K562 (cell line): ENCODE measurements at regions not wholly inside any gene's neighbourhood (a gene's known extent, or its start where the extent isn't known, plus 50 kb on each side); places are given as distances from the start of the nearest gene placed in this dataset.

Experiments
- ATAC-seq: fragments of 200-7000 bp; cut with Tn5 transposase; 3 replicates; pipeline ENCODE4 v1.9.1; 2020; ENCODE audit warnings: moderate library complexity
- BruUV-seq: library from RNA; stranded (reverse); fragments of 400-500 nt; replicated peaks from 2 replicates; lab custom pipeline; 2021; lab: Mats Ljungman, UMichigan
- CTCF ChIA-PET: fragments of 300-600 bp; formaldehyde crosslinking; extraction: SDS; loops from one replicate; lab custom pipeline; 2021; ENCODE audit warnings: low intra/inter-chr PET ratio; lab: Yijun Ruan, JAX
- POLR2A ChIA-PET: fragments of 300-600, 350-650 bp; sonication (Branson Sonifier 250); formaldehyde crosslinking; extraction: SDS; loops from one replicate; lab custom pipeline; 2021; ENCODE audit warnings: antibody characterized with exemption, inconsistent platforms; lab: Yijun Ruan, JAX
- DNase-seq, 4 experiments: peaks; one replicate each; pipeline versions ENCODE4 v3.0.0 to v3.0.0-alpha.2; 2011 to 2018; ENCODE audit warnings: low spot score in 3 of 4, mixed read lengths in 3 of 4; ENCODE audit errors: extremely low read depth in 1 of 4
- FAIRE-seq: peaks from 2 replicates; lab custom pipeline; 2011; peaks lifted over from hg19 to GRCh38; lab: Jason Lieb, UNC
- H2AFZ ChIP-seq: 2 replicates; pipeline ENCODE4 v1.6.0; 2011; ENCODE audit warnings: low read depth, low read length, control low read depth, inconsistent platforms
- H3K27ac ChIP-seq: fragments of 200-600 bp; 3 replicates; pipeline ENCODE4 v1.8.0; 2011; ENCODE audit warnings: low read depth, mild to moderate bottlenecking, control low read depth, inconsistent platforms, low read length, moderate library complexity, mixed read lengths; ENCODE audit errors: extremely low read depth
- H3K27me3 ChIP-seq, 2 experiments: fragments of 300-600 bp in 1 of 2; 2 replicates in 1 of 2; 3 replicates in 1 of 2; pipeline versions ENCODE4 v1.6.0 to v1.8.0; 2011; ENCODE audit warnings: inconsistent platforms in 2 of 2, low read length in 2 of 2, mild to moderate bottlenecking in 1 of 2, mixed read lengths in 1 of 2, moderate library complexity in 1 of 2; ENCODE audit not compliant: control insufficient read depth in 2 of 2, insufficient read depth in 2 of 2
- H3K36me3 ChIP-seq: fragments of 300-600 bp; 3 replicates; pipeline ENCODE4 v1.8.0; 2011; ENCODE audit warnings: mild to moderate bottlenecking, low read length, inconsistent platforms; ENCODE audit not compliant: control insufficient read depth, insufficient read depth
- H3K4me1 ChIP-seq, 2 experiments: fragments of 200-600 bp in 1 of 2; replicated peaks in 1 of 2; 2 replicates in 1 of 2; 3 replicates in 1 of 2; pipeline versions ENCODE4 v1.5.1 to v1.8.0; 2011; ENCODE audit warnings: inconsistent platforms in 2 of 2, low read length in 2 of 2, mild to moderate bottlenecking in 1 of 2, mixed read lengths in 1 of 2, moderate library complexity in 1 of 2; ENCODE audit not compliant: control insufficient read depth in 2 of 2, insufficient read depth in 2 of 2
- H3K4me2 ChIP-seq: 2 replicates; pipeline ENCODE4 v1.6.1; 2011; ENCODE audit warnings: low read length, control low read depth, inconsistent platforms, mixed read lengths; ENCODE audit not compliant: insufficient read depth
- H3K4me3 ChIP-seq: fragments of 200-600 bp; sonication (generic), shearing (Covaris generic); 2 replicates; pipeline ENCODE4 v1.5.1; 2016; ENCODE audit warnings: control low read depth, inconsistent platforms
- H3K79me2 ChIP-seq: fragments of 200-600 bp; 3 replicates; pipeline ENCODE4 v1.8.0; 2011; ENCODE audit warnings: low read length, inconsistent platforms; ENCODE audit not compliant: control insufficient read depth, insufficient read depth
- H3K9ac ChIP-seq, 2 experiments: 2 replicates each; pipeline versions ENCODE4 v1.6.0 to v1.6.1; 2011; ENCODE audit warnings: low read depth in 2 of 2, low read length in 2 of 2, control low read depth in 1 of 2, inconsistent platforms in 1 of 2, mild to moderate bottlenecking in 1 of 2, mixed read lengths in 1 of 2; ENCODE audit not compliant: insufficient read depth in 1 of 2
- H3K9me1 ChIP-seq: one replicate; pipeline ENCODE4 v1.6.0; 2011; ENCODE audit warnings: inconsistent platforms, mild to moderate bottlenecking, low read length, moderate library complexity; ENCODE audit not compliant: control insufficient read depth, insufficient read depth
- H3K9me3 ChIP-seq: replicated peaks from 2 replicates; pipeline ENCODE4 v1.5.1; 2011; ENCODE audit warnings: low read depth, low read length, inconsistent platforms; ENCODE audit not compliant: control insufficient read depth, insufficient read depth
- H4K20me1 ChIP-seq: replicated peaks from 2 replicates; pipeline ENCODE4 v1.6.1; 2011; ENCODE audit warnings: low read length, inconsistent platforms, mixed read lengths; ENCODE audit not compliant: control insufficient read depth, insufficient read depth
- CBX2 ChIP-seq: fragments of 200-600 bp; sonication (generic); IDR thresholded peaks from one replicate; pipeline ENCODE4 v1.6.1; 2012; ENCODE audit warnings: mild to moderate bottlenecking, low read length, inconsistent platforms; ENCODE audit not compliant: insufficient read depth, poor library complexity, severe bottlenecking
- FOXP1 ChIP-seq: sonication (generic); formaldehyde crosslinking; IDR thresholded peaks from 2 replicates; pipeline ENCODE4 v1.8.0; 2022; ENCODE audit warnings: mild to moderate bottlenecking, missing genetic modification reagents
- NRF1 ChIP-seq, 2 experiments: fragments of 450-650 bp; IDR thresholded peaks in 1 of 2; conservative IDR thresholded peaks in 1 of 2; 2 replicates each; pipeline ENCODE4 v1.6.1; 2014; ENCODE audit warnings: mild to moderate bottlenecking in 2 of 2
- RBM15 ChIP-seq: fragments of 200-400 bp; formaldehyde crosslinking; IDR thresholded peaks from 2 replicates; pipeline ENCODE4 v1.6.1; 2018; ENCODE audit warnings: mild to moderate bottlenecking, low read length, moderate library complexity; ENCODE audit not compliant: insufficient read depth
- ZNF449 ChIP-seq: fragments of 250-450 bp; sonication (Bioruptor Pico); IDR thresholded peaks from 2 replicates; pipeline ENCODE4 v1.8.0; 2022; ENCODE audit warnings: moderate library complexity, mild to moderate bottlenecking, inconsistent platforms
- ZNF75A ChIP-seq: fragments of 450-650 bp; formaldehyde crosslinking; IDR thresholded peaks from 2 replicates; pipeline ENCODE4 v1.4.0; 2020; ENCODE audit warnings: mild to moderate bottlenecking
- ZZZ3 ChIP-seq: fragments of 450-650 bp; IDR thresholded peaks from 2 replicates; pipeline ENCODE4 v1.6.1; 2016; ENCODE audit warnings: antibody characterized with exemption, mild to moderate bottlenecking, moderate library complexity
- WGBS: fragments of 100-300 bp; shearing (Covaris generic); methylation state at CpG from one replicate; pipeline ENCODE4 v1.1.6; 2016; ENCODE audit warnings: low coverage, mixed read lengths; ENCODE audit not compliant: insufficient coverage; ENCODE audit errors: missing lambda C conversion rate; 5-methylcytosine and 5-hydroxymethylcytosine counted together
- in situ Hi-C: fragments of 300-500 bp; cut with MboI; formaldehyde crosslinking; loops from 4 replicates; pipeline ENCODE4 v1.15.0; 2018; ENCODE audit warnings: inconsistent platforms, mixed read lengths
- intact Hi-C: fragments of 100-400 bp; cut with micrococcal nuclease; formaldehyde crosslinking; loops from 2 replicates; pipeline ENCODE4 v1.14.2; 2022
- TF ChIP-seq, protein P1 (sequence below): fragments of 250-450 bp; sonication (Bioruptor Pico); IDR thresholded peaks from 2 replicates; pipeline ENCODE4 v1.4.0; 2020

DNA sequence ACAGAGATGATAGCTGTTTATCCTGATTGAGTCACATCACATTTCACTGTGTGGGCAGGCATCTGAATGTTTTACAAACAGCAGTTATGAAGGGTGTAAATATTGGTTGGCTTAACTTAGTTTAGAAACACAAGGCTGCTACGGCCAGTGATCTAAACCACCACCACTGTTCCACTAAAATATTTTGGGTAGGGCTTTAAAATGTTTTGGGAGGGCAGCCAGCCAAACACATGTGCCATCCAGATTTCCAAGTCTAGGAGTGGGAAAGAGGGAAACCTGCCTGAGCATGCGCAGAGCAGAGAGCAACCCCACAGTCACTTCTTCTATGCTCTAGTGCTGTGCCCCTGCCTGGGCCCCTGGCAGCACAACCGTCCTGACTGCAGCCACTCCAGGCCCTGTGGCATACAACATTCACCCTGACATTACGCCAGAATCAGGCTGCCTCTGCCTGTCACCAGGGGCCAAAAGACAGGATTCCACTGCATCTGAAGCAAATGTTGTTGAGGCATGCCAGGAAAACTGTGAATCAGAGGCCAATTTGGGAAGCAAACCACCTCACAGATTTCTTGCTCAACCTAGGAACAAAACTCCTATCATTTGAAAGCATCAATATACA lies 74.8 kb upstream of the COL5A2 start:
- FAIRE-seq, result no peak
- Histone ChIP-seq H3K27ac (no peak overlapping the region), H3K9ac (no peak overlapping the region), H3K4me3 (no peak overlapping the region), H3K36me3 (no peaks in the 10 kb centered on the region), H2AFZ (no peak overlapping the region), H3K4me2 (no peak overlapping the region), H3K4me1 (no peaks in the 10 kb centered on the region), H4K20me1 (no peaks in the 10 kb centered on the region), H3K27me3 (no peaks in the 10 kb centered on the region), H3K79me2 (no peaks in the 10 kb centered on the region), H3K9me1 (no peaks in the 10 kb centered on the region), H3K9me3 (no peaks in the 10 kb centered on the region)
- in situ Hi-C loops (no loop called here), intact Hi-C loops (no loop called here)
- TF ChIP-seq NRF1 (conservative IDR thresholded peaks at IDR 0.05 in 1 of 2, IDR thresholded peaks at IDR 0.05 in 1 of 2), result peak; percentile 76 to 81
- TF ChIP-seq CBX2, result no peak
- no peak for TF ChIP-seq ZZZ3
- CTCF ChIA-PET, result no interaction called here
- ATAC-seq, result no peak
- DNase-seq, result no peak
- POLR2A ChIA-PET, result no interaction called here
- BruUV-seq, result no TSS peak
- WGBS, result 0% methylated on average over 3 of the region's 4 CpGs

DNA sequence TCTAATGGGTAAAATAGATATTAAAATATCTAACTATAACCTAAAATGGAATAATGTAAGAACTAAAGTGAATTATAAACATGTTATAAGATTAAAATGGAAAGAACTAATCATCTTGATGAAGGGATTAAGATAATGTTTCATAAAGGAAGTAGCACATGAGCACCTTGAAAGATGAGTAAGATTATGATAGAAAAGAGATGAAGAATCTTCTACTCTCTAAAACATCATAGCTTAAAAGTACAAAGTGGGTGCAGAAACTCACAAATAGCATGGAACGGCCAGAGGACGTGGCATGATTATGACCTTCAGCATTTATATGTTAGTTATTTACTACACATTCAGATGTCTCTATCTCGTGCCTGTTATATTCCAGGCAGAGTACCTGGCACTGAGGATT lies 76.2 kb upstream of the COL5A2 start:
- no TSS peak for BruUV-seq
- Histone ChIP-seq H3K4me1 (no peaks in the 10 kb centered on the region), H3K4me2 (no peak overlapping the region), H3K79me2 (no peaks in the 10 kb centered on the region), H4K20me1 (no peaks in the 10 kb centered on the region), H3K36me3 (no peaks in the 10 kb centered on the region), H3K9me1 (no peaks in the 10 kb centered on the region), H3K27me3 (no peaks in the 10 kb centered on the region), H3K4me3 (no peak overlapping the region), H2AFZ (no peak overlapping the region), H3K9me3 (no peaks in the 10 kb centered on the region), H3K9ac (no peak overlapping the region), H3K27ac (no peak overlapping the region)
- no peak for ATAC-seq
- 0% methylated on average over 3 of the region's 3 CpGs for WGBS
- ChIA-PET CTCF (no interaction called here), POLR2A (no interaction called here)
- no peak for FAIRE-seq
- intact Hi-C loops, result no loop called here
- no peak for DNase-seq
- in situ Hi-C loops, result no loop called here
- TF ChIP-seq, protein P1, sequence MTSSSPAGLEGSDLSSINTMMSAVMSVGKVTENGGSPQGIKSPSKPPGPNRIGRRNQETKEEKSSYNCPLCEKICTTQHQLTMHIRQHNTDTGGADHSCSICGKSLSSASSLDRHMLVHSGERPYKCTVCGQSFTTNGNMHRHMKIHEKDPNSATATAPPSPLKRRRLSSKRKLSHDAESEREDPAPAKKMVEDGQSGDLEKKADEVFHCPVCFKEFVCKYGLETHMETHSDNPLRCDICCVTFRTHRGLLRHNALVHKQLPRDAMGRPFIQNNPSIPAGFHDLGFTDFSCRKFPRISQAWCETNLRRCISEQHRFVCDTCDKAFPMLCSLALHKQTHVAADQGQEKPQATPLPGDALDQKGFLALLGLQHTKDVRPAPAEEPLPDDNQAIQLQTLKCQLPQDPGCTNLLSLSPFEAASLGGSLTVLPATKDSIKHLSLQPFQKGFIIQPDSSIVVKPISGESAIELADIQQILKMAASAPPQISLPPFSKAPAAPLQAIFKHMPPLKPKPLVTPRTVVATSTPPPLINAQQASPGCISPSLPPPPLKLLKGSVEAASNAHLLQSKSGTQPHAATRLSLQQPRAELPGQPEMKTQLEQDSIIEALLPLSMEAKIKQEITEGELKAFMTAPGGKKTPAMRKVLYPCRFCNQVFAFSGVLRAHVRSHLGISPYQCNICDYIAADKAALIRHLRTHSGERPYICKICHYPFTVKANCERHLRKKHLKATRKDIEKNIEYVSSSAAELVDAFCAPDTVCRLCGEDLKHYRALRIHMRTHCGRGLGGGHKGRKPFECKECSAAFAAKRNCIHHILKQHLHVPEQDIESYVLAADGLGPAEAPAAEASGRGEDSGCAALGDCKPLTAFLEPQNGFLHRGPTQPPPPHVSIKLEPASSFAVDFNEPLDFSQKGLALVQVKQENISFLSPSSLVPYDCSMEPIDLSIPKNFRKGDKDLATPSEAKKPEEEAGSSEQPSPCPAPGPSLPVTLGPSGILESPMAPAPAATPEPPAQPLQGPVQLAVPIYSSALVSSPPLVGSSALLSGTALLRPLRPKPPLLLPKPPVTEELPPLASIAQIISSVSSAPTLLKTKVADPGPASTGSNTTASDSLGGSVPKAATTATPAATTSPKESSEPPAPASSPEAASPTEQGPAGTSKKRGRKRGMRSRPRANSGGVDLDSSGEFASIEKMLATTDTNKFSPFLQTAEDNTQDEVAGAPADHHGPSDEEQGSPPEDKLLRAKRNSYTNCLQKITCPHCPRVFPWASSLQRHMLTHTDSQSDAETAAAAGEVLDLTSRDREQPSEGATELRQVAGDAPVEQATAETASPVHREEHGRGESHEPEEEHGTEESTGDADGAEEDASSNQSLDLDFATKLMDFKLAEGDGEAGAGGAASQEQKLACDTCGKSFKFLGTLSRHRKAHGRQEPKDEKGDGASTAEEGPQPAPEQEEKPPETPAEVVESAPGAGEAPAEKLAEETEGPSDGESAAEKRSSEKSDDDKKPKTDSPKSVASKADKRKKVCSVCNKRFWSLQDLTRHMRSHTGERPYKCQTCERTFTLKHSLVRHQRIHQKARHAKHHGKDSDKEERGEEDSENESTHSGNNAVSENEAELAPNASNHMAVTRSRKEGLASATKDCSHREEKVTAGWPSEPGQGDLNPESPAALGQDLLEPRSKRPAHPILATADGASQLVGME (CRISPR knock-in tag), result no peak
- TF ChIP-seq FOXP1 (CRISPR knock-in tag) (no peak), ZNF75A (CRISPR knock-in tag) (no peak), RBM15 (no peak), ZNF449 (CRISPR knock-in tag) (no peak)
